ENCODE measurements at regions not wholly inside any gene's neighbourhood (a gene's known extent, or its start where the extent isn't known, plus 50 kb on each side); places are given as distances from the start of the nearest gene placed in this dataset.

DNA sequence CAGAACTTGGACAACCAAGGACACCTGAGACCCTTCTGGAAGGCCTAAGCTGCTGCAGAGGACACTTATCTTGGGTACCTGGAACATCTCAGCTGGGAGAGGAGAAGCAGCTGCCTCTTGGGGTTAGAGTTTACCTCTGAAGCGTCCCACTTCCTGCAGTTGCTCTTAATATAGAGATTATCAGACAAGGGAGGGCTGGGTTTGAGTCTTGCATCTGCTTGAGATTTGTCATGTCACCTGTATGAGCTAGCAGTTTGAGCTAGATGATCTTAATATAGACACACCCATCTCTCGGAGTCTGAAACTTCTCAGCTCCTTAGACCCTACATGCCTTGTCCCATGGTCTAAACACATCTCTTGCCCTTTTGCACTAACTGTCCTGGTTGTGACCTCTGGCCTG lies 93.1 kb upstream of the CCL1 start:
- H3K9me3 ChIP-seq: no peaks in the 10 kb centered on the region
- no peak overlapping the region for H3K4me3 ChIP-seq
- no peaks in the 10 kb centered on the region for H3K4me1 ChIP-seq
- TF ChIP-seq, protein P1, sequence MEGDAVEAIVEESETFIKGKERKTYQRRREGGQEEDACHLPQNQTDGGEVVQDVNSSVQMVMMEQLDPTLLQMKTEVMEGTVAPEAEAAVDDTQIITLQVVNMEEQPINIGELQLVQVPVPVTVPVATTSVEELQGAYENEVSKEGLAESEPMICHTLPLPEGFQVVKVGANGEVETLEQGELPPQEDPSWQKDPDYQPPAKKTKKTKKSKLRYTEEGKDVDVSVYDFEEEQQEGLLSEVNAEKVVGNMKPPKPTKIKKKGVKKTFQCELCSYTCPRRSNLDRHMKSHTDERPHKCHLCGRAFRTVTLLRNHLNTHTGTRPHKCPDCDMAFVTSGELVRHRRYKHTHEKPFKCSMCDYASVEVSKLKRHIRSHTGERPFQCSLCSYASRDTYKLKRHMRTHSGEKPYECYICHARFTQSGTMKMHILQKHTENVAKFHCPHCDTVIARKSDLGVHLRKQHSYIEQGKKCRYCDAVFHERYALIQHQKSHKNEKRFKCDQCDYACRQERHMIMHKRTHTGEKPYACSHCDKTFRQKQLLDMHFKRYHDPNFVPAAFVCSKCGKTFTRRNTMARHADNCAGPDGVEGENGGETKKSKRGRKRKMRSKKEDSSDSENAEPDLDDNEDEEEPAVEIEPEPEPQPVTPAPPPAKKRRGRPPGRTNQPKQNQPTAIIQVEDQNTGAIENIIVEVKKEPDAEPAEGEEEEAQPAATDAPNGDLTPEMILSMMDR (IDR thresholded peaks at IDR 0.05): no peak
- H3K27me3 ChIP-seq: no peaks in the 10 kb centered on the region
- H3K27ac ChIP-seq: no peak overlapping the region
- intact Hi-C loops (cut with DNase I): no loop called here
- no peaks in the 10 kb centered on the region for H3K36me3 ChIP-seq
- DNase-seq (ENCODE audit: low spot score in 2 of 2): no peak

DNA sequence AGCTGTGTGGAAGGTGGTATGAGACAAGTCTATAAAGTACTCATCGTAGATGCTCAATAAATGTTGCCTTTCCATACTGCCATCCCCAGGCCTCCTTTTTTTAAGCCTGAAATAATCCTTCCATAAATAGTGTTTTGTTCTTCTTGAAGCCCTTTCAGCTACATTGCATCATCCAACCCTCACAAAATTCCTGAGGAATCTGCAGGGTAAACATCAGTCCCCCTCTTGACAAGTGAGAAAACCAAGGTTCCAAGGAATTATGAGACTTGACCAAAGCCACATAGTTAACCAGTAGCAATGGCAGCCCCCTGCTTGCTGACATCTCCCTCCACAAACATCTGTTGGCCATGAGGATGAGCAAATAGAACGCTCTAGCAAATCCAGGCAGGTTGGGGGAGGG lies 89.7 kb upstream of the CCL1 start:
- TF ChIP-seq, protein P1 (IDR thresholded peaks at IDR 0.05): no peak
- Histone ChIP-seq H3K9me3 (no peaks in the 10 kb centered on the region), H3K27ac (no peak overlapping the region), H3K4me1 (no peaks in the 10 kb centered on the region), H3K27me3 (no peaks in the 10 kb centered on the region), H3K4me3 (no peak overlapping the region), H3K36me3 (no peaks in the 10 kb centered on the region)
- intact Hi-C loops (cut with DNase I): no loop called here
- DNase-seq (ENCODE audit: low spot score in 2 of 2): no peak

DNA sequence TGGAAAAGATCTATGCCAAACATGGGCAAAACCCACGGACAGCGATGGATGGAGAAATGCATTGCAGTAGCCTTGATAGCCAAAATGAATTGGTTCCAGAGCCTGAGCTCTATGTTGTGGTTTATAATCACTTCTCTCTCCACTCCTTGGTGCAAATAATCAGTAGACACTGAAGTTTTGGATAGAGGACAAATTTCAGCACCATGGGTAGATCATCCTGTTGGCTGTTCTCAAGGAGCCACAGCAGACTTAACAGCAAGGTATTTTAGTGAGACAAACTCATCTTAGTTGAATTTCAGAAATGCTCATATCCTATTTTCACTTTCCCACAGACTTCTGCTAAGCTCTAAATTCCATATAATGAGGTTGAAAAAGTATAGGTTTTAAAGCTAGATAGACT lies 88.3 kb upstream of the CCL1 start:
- no peak overlapping the region for H3K4me3 ChIP-seq
- no peaks in the 10 kb centered on the region for H3K9me3 ChIP-seq
- intact Hi-C loops (cut with DNase I): no loop called here
- no peaks in the 10 kb centered on the region for H3K27me3 ChIP-seq
- DNase-seq (ENCODE audit: low spot score in 2 of 2): no peak
- TF ChIP-seq, protein P1 (IDR thresholded peaks at IDR 0.05): no peak
- no peak overlapping the region for H3K27ac ChIP-seq
- H3K36me3 ChIP-seq: no peaks in the 10 kb centered on the region
- H3K4me1 ChIP-seq: no peaks in the 10 kb centered on the region

DNA sequence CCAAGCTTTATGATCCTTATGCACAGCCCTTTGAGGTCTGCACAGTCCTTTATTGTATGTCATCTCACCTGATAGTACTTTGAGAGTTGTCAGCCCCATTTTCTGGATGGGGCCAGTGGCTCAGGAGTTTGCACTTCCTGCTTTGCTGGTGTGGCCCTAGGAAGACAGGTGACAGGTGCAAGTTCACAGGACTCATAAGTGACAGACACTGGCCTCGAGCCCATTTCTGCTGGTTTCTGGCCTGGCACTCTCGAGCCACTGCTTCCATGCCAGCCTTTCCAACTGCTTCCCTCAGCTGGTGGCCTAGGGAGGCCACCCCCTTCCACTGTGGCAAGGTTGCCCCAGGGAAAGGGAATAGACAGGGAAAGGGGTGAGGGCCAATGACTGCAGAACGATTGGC lies 84.4 kb upstream of the CCL1 start:
- no peak for DNase-seq (ENCODE audit: low spot score in 2 of 2)
- intact Hi-C loops (cut with DNase I): no loop called here
- no peaks in the 10 kb centered on the region for H3K36me3 ChIP-seq
- TF ChIP-seq, protein P1 (IDR thresholded peaks at IDR 0.05): no peak
- no peaks in the 10 kb centered on the region for H3K4me1 ChIP-seq
- H3K4me3 ChIP-seq: no peak overlapping the region
- H3K27me3 ChIP-seq: no peaks in the 10 kb centered on the region
- H3K27ac ChIP-seq: no peak overlapping the region
- H3K9me3 ChIP-seq: no peaks in the 10 kb centered on the region

DNA sequence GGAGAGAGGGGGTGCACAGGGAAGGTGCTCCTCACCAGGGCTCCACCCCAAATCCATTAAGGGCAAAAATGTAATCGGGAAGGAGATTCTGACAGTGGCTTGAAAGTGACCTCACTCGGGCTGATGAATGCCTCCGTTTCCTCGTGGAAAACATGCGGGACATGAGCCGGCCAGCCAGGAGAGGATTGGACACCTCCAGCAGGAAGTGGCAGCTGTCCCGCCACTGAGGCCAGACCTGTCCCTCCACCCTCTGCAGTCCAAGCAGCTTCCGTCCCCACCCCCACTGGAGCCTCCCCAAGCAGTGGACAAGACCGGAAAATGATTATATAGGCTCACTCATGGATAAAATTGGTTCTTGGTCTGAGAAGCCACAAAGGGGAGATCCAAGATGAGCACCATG lies 82.1 kb upstream of the CCL1 start:
- Histone ChIP-seq H3K27me3 (no peaks in the 10 kb centered on the region), H3K4me1 (no peaks in the 10 kb centered on the region), H3K4me3 (no peak overlapping the region), H3K27ac (no peak overlapping the region), H3K36me3 (no peaks in the 10 kb centered on the region), H3K9me3 (no peaks in the 10 kb centered on the region)
- TF ChIP-seq, protein P1 (IDR thresholded peaks at IDR 0.05): no peak
- intact Hi-C loops (cut with DNase I): no loop called here
- DNase-seq (ENCODE audit: low spot score in 2 of 2): no peak

Data from ascending aorta (tissue), 2 donors.